C4-2B (cell line): ENCODE measurements at regions not wholly inside any gene's neighbourhood (a gene's known extent, or its start where the extent isn't known, plus 50 kb on each side); places are given as distances from the start of the nearest gene placed in this dataset.

Experiments used
- H3K27ac ChIP-seq: fragments of 450-650 bp; 2 replicates; pipeline ENCODE4 v1.5.1; 2017
- ZFX ChIP-seq: fragments of 450-650 bp; IDR thresholded peaks from 2 replicates; pipeline ENCODE4 v1.6.1; 2017
- TF ChIP-seq, protein P1 (sequence below): fragments of 450-650 bp; conservative IDR thresholded peaks from 2 replicates; pipeline ENCODE4 v1.5.1; 2017; ENCODE audit warnings: mild to moderate bottlenecking

DNA sequence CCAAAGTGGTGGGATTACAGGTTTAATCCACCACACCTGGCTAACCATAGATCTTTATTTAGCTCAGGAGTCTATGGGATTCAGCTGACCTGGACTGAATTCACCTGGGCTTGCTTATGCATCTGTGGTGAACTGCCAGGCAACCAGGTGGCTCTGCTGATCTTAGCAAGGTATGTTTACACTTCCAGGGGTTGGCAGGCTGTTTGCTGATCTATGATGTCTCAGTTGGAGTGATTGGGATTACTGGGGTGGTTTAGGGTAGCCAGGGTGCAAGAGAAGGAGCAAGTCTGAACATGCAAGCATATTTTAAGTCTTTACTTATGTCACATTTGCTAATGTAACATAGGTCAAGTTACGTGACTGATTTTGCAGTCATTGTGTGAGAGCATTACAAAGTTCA is 63.6 kb upstream of the JAK2 start:
- TF ChIP-seq ZFX, result no peak
- TF ChIP-seq, protein P1, sequence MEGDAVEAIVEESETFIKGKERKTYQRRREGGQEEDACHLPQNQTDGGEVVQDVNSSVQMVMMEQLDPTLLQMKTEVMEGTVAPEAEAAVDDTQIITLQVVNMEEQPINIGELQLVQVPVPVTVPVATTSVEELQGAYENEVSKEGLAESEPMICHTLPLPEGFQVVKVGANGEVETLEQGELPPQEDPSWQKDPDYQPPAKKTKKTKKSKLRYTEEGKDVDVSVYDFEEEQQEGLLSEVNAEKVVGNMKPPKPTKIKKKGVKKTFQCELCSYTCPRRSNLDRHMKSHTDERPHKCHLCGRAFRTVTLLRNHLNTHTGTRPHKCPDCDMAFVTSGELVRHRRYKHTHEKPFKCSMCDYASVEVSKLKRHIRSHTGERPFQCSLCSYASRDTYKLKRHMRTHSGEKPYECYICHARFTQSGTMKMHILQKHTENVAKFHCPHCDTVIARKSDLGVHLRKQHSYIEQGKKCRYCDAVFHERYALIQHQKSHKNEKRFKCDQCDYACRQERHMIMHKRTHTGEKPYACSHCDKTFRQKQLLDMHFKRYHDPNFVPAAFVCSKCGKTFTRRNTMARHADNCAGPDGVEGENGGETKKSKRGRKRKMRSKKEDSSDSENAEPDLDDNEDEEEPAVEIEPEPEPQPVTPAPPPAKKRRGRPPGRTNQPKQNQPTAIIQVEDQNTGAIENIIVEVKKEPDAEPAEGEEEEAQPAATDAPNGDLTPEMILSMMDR, result no peak
- H3K27ac ChIP-seq, result no peak overlapping the region

DNA sequence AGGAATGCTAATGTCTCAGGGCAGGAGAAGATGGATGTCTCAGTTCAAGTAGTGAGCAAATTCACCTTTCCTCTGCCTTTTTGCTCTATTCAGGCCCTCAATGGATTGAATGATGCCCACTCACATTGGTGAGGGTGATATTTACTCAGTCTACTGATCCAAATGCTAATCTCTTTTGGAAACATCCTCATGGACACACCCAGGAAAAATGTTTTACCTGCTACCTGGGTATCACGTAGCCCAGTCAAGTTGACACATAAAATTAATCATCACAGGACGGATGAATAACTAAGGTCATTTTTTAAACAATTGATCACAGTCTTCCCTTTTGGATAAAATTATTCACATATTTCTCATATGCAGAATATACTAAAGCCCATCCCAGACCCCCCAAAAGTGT is 63.0 kb upstream of the JAK2 start:
- TF ChIP-seq ZFX, result no peak
- TF ChIP-seq, protein P1, result no peak

DNA sequence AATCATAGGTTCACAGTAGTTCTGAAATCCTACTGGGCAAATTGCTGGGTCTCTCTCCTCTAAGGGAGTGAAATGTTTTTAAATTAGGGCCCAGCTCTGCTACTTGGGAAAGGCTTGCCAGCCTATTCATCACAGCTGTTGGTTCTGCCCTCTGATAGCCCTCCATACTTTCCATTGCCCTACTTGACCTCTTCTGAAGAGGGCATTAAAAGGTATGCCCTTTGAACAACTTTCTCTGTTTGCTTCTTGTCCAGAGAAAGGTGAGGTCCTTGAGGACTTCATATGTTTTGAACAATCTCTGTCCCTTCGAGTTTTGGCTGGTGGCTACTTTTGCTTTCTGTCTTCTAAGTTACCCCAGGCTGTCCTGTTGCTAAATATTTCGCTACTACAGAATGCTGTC is 62.3 kb upstream of the JAK2 start:
- TF ChIP-seq ZFX, result no peak
- TF ChIP-seq, protein P1, result no peak

More for the DNA sequence above, 63.0 kb upstream of the JAK2 start:
- H3K27ac ChIP-seq, result no peak overlapping the region

DNA sequence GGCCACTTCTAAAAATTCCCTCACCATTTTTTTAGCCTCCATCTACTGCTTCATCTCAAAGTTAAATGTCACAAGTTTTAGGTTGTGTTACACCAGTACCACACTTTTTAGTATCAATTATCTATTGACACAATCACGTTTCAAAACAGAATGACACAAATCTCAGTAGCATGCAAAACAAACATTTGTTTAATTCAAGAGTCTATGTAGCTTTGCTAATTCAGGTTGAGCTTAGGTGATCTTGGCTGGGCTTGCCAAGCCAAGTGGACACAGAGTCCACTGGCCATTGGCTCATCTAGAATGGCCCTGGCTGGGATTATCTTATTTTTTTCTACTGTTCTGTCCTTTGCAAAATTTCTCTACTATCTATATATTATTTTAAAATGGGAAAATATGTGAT is 61.9 kb upstream of the JAK2 start:
- H3K27ac ChIP-seq, result no peak overlapping the region
- TF ChIP-seq, protein P1, result no peak
- no peak for TF ChIP-seq ZFX

More for the DNA sequence above, 62.3 kb upstream of the JAK2 start:
- H3K27ac ChIP-seq, result no peak overlapping the region

DNA sequence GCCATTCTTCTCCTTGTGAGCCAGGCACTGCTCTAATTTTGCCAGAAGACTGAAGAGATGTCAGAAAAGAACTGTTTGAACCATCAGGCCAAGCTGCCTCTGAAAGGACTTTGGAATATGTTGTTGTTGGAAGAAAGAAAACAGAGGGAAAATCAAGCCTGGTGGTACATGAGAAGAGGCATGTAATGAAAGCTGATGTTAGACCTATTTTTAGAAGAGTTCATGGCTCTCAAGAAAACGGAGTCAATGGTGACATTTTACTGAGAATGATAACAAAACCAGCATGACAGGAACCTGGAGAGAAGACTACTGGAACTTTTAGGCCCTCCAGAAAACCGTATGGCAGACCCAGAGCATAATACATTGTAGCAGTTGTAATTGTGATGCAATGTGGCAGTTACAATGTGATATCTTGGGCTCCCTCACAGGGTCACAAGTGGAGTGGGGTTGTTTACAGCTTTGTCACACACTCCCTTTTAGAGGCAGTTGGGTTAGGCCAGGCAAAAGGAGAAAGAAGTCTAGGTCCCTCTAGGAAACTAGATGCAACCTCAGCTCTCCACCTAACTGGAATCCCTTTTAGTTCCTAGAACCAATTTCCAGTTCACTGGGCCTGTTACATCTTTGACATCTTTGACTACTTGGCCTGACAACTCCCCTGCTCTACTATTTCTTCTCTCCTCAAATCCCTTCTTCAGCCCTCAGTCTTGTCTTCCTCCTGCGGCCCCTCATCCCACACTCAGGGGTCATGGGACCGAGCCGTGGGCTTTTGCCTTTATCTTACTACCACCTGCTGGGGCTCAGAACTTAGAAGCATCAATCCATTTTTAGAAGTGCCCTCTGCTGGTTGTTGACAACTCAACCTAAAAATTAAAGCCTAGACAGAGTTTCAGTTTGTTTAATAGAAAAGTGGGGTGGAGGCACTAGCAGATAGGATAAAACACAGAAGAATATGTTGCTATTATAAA is 61.2 kb upstream of the JAK2 start:
- TF ChIP-seq, protein P1, result peak; percentile 31
- TF ChIP-seq ZFX, result no peak

DNA sequence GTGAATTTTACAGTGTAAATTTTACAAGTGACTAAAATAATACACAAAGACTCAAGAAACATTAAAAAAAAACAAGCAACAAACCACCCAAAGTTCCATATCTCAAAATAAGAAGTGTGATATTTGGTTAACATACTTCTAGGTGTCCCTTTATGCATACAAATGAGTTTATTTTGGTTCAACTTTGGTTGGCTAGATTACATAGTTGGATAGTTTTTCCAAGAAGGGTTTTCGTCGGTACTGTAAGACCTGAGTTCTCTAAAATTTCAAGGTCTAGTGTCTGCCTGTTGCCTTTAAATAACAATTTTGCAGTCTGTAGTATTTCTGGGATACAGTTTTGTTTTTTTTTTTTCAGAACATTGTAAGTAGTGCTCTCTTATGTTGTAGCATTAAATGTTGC is 58.8 kb upstream of the JAK2 start:
- no peak overlapping the region for H3K27ac ChIP-seq
- TF ChIP-seq, protein P1, result no peak
- no peak for TF ChIP-seq ZFX

More for the DNA sequence above, 61.2 kb upstream of the JAK2 start:
- no peak overlapping the region for H3K27ac ChIP-seq

DNA sequence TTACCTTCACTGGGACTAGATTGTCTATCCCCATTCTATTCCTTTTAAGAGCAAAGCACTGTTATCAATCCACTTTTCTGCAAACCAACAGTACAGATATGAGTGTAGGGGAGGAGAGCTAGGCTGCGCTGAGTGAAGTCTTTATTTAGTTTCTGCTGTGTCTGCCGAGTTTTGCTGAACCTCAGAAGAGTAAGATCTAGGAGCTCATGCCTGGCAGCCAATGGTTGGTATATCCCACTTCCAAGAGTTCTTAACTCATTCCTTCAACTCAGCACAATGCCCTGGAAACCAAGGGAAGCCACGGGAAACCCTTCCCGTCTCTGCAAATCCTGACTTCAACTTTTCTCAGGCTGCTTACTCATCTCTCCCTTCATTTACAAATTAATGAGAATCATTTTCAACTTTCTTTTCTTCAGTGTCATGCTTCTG is 58.0 kb upstream of the JAK2 start:
- no peak overlapping the region for H3K27ac ChIP-seq
- no peak for TF ChIP-seq ZFX
- TF ChIP-seq, protein P1, result no peak
